GM12874 (cell line): ENCODE measurements at regions not wholly inside any gene's neighbourhood (a gene's known extent, or its start where the extent isn't known, plus 50 kb on each side); places are given as distances from the start of the nearest gene placed in this dataset.

Source experiments
- TF ChIP-seq, protein P1 (sequence below): IDR thresholded peaks from 2 replicates; pipeline ENCODE4 v1.5.1; 2011; ENCODE audit warnings: low read depth, mild to moderate bottlenecking, control low read depth, low read length, moderate library complexity; ENCODE audit not compliant: insufficient read depth

DNA sequence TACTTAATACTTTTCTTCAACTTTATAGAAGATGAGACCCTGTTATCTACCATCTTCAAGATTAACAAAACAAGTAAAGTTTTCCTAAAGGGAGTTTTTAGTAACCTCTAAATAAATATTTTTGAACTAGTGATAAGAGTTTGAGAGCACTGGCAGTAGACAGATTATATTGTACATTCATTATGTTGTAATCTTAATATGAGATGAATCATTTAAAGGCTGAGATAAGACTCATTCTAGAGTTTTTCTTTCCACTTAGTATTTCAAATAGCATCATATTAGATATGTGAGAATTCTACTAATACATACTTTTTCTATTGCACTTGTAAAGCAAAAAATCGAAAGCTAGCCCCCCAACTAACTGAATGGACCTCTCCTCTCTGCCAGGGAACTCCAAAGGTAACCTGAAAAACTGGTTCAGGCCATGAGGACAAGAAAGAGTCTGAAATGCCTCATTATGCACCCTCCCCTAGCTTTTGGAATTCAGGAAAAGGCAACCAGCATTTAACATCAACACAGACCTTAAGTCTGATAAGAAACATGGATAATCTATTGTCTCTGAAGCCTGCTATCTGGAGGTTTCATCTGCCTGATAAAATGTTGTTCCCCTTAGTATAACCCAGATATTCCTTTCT, 875.4 kb upstream of the SLC10A2 start:
- TF ChIP-seq, protein P1, sequence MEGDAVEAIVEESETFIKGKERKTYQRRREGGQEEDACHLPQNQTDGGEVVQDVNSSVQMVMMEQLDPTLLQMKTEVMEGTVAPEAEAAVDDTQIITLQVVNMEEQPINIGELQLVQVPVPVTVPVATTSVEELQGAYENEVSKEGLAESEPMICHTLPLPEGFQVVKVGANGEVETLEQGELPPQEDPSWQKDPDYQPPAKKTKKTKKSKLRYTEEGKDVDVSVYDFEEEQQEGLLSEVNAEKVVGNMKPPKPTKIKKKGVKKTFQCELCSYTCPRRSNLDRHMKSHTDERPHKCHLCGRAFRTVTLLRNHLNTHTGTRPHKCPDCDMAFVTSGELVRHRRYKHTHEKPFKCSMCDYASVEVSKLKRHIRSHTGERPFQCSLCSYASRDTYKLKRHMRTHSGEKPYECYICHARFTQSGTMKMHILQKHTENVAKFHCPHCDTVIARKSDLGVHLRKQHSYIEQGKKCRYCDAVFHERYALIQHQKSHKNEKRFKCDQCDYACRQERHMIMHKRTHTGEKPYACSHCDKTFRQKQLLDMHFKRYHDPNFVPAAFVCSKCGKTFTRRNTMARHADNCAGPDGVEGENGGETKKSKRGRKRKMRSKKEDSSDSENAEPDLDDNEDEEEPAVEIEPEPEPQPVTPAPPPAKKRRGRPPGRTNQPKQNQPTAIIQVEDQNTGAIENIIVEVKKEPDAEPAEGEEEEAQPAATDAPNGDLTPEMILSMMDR: no peak

GRCh38 chr13:103935117-103935516, 868.9 kb upstream of the SLC10A2 start:
- TF ChIP-seq, protein P1: no peak

DNA sequence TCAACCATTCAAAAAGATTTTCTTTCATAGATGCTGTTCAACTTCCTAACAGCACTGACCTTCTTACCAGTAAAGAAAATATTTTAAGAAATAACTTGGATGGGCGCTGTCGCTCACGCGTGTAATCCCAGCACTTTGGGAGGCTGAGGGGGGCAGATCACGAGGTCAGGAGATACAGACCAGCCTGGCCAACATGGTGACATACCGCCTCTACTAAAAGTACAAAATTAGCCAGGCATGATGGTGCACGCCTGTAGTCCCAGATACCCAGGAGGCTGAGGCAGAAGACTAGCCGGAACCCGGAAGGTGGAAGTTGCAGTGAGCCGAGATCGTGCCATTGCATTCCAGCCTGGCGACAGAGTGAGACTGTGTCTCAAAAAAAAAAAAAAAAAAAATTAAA, 865.7 kb upstream of the SLC10A2 start:
- TF ChIP-seq, protein P1: no peak

DNA sequence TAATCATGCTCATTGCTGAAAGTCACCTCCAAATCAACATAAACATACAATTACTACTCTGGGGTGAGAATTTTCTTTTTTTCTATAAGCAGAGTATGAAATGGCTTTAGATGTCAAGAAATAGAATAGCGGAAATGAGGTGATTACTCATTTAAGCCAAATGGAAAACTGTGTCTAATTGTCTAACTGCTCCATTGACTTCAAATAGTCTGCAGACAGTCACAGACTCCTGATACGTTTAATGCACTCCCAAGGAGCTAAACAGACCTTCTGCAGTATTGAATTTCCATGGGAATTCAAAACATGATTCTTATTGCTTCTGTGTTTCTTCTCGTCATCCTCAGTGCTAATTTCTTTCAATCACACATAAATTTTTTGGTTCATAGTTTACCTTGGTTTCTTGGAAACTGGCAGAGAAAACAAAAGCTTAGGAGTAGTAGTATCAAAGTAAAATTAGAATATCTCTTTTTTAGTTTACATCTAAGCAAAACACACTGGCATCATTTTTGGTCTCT, 865.2 kb upstream of the SLC10A2 start:
- TF ChIP-seq, protein P1: no peak

- TF ChIP-seq, protein P1: no peak
Measured at GRCh38 chr13:103926118-103926517, 859.9 kb upstream of the SLC10A2 start.

DNA sequence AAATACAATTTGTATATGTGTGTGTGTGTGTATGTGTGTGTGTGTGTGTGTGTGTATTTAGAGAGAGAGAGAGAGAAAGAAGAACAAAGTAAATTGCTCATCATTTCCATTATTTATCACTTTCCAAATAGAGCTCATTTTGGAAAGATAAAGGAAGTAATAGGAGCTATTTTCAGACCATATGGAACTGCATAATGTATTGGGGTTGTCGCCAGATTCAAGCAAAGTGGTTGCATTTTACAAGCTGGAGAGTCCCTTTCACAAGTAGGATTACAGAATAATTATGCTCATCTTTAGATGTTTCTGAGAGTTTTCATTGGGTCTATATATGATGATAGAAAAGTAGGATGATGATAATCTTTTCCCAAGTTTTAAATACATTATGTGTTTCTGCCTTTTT, 842.7 kb upstream of the SLC10A2 start:
- TF ChIP-seq, protein P1: no peak

- TF ChIP-seq, protein P1: no peak
Measured at GRCh38 chr13:103908274-103908673, 842.1 kb upstream of the SLC10A2 start.
